HG03521 (cell line): ENCODE measurements at regions not wholly inside any gene's neighbourhood (a gene's known extent, or its start where the extent isn't known, plus 50 kb on each side); places are given as distances from the start of the nearest gene placed in this dataset.

Experiments
- ATAC-seq: cut with Tn5 transposase; IDR thresholded peaks from one replicate; pipeline ENCODE4 v1.9.1; 2021; ENCODE audit warnings: mild to moderate bottlenecking, moderate library complexity; ENCODE audit not compliant: unreplicated experiment

- no peak for ATAC-seq
These were observed 63.7 kb upstream of the PSMD7 start for GRCh38 chr16:74232806-74233465.

GRCh38 chr16:74230126-74230525 lies 66.5 kb upstream of the PSMD7 start:
- ATAC-seq = no peak

GRCh38 chr16:74226338-74226954 lies 70.2 kb upstream of the PSMD7 start:
- ATAC-seq = no peak

DNA sequence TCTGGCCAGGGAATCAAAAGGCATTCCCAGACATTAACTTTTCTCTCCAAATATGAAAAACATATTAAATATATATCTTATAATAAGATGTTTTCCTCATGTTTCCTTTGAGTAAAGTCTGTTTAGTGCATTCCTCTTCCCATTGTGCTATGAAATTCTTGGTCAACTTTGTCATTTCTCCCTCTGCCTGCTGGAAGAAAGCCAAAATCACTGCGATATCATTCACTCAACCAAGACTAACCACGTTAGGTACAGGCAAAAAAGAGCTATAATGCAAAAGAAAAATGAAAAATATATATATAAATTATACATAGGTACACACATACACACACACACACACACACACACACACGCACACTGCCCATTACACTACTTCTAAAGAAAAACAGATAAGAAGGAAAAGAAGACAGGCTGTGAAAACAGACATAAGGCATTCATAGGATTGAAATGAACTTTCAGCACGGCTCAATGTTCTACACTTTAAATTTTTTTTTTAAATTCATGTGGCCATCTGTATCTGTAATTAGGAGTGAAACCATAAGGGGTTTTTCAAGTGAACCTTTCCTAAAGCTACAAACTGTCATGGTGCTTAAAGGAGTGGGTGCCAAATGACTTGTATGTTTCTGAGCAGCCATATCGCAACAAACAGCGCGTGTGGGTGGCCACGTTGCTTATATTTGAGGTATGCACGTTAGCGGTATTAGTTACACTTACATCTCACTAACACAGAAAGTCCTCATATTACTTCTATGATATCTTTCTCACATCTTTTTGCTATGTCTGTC lies 71.6 kb upstream of the PSMD7 start:
- no peak for ATAC-seq

DNA sequence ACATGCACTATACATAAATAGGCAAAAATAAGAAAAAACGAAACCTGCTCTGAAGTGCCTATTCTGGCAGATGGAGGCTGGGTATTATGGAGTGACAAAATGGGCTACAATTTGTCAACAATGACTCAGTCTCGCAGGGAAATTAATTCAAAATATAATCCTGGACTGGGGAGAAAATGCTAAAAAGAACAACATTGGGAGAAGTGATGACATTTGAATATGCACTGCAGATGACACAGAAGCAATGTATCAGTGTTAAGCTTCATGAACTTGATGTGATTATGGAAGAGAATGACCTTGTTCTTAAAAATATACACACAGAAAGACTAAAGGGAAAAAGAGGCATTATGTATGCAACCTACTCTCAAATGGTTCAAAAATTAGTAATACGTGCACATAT lies 74.8 kb upstream of the PSMD7 start:
- ATAC-seq = no peak

DNA sequence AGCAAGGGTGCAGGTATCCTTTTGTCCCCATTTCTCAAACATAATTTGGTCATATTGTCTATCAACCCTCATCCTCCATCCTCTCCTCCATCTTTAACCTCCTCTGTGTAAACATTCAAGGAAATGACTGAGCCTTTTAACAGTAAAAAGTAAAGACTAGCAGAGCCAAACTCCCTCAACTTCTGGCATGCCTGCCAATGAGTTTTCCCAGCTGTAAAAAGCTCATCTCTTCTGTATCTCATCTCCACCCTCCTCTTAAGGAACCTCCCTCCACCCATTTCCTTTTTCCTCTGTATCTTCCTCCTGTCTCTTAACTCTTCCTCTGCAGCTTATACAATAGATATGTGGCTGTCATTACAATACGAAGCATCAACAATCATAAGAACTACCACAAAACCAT lies 76.9 kb upstream of the PSMD7 start:
- no peak for ATAC-seq

GRCh38 chr16:74218871-74219270 lies 77.7 kb upstream of the PSMD7 start:
- no peak for ATAC-seq

- no peak for ATAC-seq
These were observed 80.3 kb upstream of the PSMD7 start for GRCh38 chr16:74216319-74216718.

GRCh38 chr16:74215249-74215648 lies 81.4 kb upstream of the PSMD7 start:
- ATAC-seq = no peak

DNA sequence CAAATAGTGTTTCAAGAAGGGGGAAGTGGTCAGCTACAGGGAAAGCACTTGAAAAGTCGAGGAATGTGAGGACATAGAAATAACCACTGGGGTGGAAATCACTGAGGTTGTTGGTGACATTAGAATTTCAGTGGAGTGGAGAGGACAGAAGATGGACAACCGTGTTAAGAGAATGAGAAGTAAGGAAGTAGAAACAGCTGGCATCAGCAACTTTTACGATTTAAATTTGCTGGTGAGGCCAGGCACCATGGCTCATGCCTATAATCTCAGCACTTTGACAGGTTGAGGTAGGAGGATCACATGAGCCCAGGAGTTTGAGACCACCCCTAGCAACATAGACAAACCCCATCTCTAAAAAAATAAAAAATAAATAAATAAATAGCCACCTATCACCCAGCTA lies 83.2 kb upstream of the PSMD7 start:
- ATAC-seq = no peak

- ATAC-seq = no peak
These were observed 86.4 kb upstream of the PSMD7 start for GRCh38 chr16:74210245-74210644.

GRCh38 chr16:74202009-74202408 lies 94.6 kb upstream of the PSMD7 start:
- ATAC-seq = no peak

- ATAC-seq = no peak
These were observed 95.0 kb upstream of the PSMD7 start for GRCh38 chr16:74201576-74201975.

DNA sequence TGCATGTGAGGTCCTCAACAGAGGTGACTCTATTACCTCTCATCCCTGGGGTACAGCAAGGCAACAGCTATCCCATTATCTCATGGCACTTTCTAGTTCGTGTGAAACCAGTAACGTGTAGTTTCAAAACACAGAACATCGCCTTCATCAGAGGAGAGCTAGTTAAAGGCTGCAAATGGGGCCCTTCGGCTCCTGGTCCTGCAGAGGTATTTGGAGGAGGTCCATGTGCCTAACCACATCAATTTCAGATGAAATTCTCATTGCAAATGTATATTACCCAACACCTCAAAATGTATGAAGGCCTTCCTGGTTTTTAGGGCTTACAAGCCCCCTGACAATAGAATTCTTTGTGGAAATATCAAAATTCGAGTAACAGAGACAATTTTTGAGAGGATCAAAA lies 95.7 kb upstream of the PSMD7 start:
- no peak for ATAC-seq

DNA sequence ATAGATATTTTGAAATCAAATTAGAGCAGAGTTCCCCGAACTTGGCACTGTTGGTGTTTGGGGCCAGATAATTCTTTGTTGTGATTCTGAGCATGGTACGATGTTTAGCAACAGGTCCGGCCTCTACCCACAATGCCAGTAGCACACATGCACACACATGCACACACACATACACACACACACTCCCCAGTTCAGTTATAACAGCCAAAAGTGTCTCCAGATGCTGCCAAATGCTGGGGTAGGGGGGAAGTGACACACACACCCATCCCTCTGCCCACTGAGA lies 96.8 kb upstream of the PSMD7 start:
- no peak for ATAC-seq

DNA sequence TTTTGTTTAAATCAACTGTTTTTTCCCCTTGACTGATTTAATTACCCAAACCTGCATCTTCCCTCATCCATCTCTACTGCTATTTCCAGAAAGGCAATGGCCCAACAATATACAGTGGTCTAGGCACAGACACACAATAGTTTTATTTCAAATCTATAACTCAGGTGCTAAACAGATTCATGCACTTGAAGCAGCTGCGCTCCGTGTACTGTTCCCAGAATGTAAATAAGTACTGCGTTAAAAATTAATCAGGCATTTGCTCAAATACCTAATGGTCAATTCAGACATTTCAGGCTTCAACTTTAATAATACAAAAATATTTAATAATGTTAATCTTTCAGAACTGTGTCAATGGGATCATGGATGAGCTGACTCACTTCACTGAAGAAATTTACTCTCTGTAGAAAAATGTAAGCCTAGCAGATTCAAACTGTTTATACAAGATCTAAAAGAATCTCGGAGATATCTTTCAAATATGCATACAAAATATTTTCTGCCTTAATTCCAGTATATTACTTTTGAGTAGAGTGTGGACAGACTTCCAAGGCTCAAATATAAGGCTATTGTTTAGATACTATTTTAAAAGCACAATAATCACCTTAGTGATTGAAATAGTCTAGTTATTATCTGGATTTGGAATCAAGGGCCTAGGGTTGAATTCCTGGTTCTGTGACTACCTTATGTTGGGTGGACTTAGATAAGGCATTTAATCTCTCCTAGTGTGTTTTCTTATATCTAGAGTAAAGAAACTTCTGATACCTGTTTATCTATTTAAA lies 97.4 kb upstream of the PSMD7 start:
- no peak for ATAC-seq

GRCh38 chr16:74192281-74192797 lies 104.3 kb upstream of the PSMD7 start:
- ATAC-seq = no peak

GRCh38 chr16:74190292-74190691 lies 106.3 kb upstream of the PSMD7 start:
- ATAC-seq = no peak

GRCh38 chr16:74188856-74189255 lies 107.8 kb upstream of the PSMD7 start:
- ATAC-seq = no peak

GRCh38 chr16:74186561-74186971 lies 110.0 kb upstream of the PSMD7 start:
- ATAC-seq = no peak

DNA sequence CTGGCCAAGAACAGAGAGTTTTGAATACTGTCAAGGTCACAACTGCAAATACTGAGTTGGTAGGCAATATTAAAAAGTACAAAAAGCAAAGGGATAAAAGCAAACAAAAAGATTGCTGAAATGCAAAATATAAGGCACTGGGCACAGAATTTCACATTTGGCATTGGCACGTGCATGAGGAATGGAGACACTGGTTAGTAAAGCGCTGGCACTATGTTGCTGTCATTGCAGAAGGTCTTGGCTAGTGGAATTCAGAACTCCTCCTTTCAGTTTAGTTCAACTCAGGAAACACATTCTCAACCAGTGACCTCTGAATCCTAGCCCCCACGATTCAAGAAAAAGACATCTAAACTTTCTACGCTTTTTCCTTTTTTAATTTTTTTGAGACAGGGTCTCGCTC lies 111.8 kb upstream of the PSMD7 start:
- ATAC-seq = no peak
